ENCODE measurements at regions not wholly inside any gene's neighbourhood (a gene's known extent, or its start where the extent isn't known, plus 50 kb on each side); places are given as distances from the start of the nearest gene placed in this dataset.

GRCh38 chr6:3929281-3929798, 80.2 kb downstream of the FAM50B start:
- no peak for TF ChIP-seq ZNF384 (IDR thresholded peaks at IDR 0.05)
- no peak for TF ChIP-seq CTBP1 (IDR thresholded peaks at IDR 0.05; ENCODE audit: borderline replicate concordance)
- no peak for TF ChIP-seq L3MBTL2 (conservative IDR thresholded peaks at IDR 0.05)
- no peak for TF ChIP-seq LEF1 (IDR thresholded peaks at IDR 0.05; ENCODE audit: borderline replicate concordance)
